ENCODE measurements at regions not wholly inside any gene's neighbourhood (a gene's known extent, or its start where the extent isn't known, plus 50 kb on each side); places are given as distances from the start of the nearest gene placed in this dataset.

DNA sequence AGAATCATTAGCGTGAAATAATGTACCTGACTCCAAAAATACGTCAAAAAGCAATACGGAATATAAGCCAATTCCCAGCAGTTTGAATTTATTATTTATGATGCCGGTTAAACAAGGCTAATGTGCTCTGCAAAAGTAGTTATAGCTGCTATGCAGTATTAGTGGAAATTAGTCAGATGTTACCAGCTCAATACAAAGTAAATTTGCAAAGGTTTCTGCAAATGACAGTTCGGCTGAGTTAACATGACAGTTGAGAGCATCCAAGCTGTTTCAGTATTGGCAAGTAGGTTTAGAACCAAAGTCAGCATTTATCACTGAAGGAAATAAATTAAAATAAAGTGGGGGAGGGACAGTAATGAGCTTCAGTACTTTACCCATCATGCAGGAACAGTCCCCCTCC is 1665.8 kb upstream of the FLRT2 start:
- TF ChIP-seq, protein P1, sequence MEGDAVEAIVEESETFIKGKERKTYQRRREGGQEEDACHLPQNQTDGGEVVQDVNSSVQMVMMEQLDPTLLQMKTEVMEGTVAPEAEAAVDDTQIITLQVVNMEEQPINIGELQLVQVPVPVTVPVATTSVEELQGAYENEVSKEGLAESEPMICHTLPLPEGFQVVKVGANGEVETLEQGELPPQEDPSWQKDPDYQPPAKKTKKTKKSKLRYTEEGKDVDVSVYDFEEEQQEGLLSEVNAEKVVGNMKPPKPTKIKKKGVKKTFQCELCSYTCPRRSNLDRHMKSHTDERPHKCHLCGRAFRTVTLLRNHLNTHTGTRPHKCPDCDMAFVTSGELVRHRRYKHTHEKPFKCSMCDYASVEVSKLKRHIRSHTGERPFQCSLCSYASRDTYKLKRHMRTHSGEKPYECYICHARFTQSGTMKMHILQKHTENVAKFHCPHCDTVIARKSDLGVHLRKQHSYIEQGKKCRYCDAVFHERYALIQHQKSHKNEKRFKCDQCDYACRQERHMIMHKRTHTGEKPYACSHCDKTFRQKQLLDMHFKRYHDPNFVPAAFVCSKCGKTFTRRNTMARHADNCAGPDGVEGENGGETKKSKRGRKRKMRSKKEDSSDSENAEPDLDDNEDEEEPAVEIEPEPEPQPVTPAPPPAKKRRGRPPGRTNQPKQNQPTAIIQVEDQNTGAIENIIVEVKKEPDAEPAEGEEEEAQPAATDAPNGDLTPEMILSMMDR (IDR thresholded peaks at IDR 0.05; ENCODE audit: insufficient read depth, low read length), result no peak
- no peak for TF ChIP-seq GABPA (IDR thresholded peaks at IDR 0.05; ENCODE audit: low read depth)
